CD4-positive, alpha-beta T cell (primary cell): ENCODE measurements at regions not wholly inside any gene's neighbourhood (a gene's known extent, or its start where the extent isn't known, plus 50 kb on each side); places are given as distances from the start of the nearest gene placed in this dataset.

ENCODE experiments used
- ATAC-seq: fragments of 200-7000 bp; cut with Tn5 transposase; one replicate; pipeline ENCODE4 v1.10.0; 2022; ENCODE audit warnings: mild to moderate bottlenecking; ENCODE audit not compliant: poor library complexity
- CTCF ChIA-PET: fragments of 350-600 bp; sonication (Branson Sonifier 250); formaldehyde crosslinking; loops from one replicate; lab custom pipeline; 2021; ENCODE audit warnings: antibody characterized with exemption, inconsistent platforms; lab: Charles Lee
- POLR2A ChIA-PET: fragments of 350-600 bp; sonication (Branson Sonifier 250); formaldehyde crosslinking; loops from one replicate; lab custom pipeline; 2021; ENCODE audit warnings: antibody characterized with exemption, inconsistent platforms; lab: Charles Lee
- DNase-seq, 14 experiments: peaks; one replicate each; pipeline ENCODE4 v3.0.0-alpha.2; 2013 to 2020; ENCODE audit warnings: mixed read lengths in 2 of 14
- H3K27ac ChIP-seq, 2 donors: one replicate each; pipeline versions ENCODE4 v1.5.1 to v1.7.0; 2013; ENCODE audit warnings: low read length in 2 of 2, low read depth in 1 of 2, mild to moderate bottlenecking in 1 of 2
- H3K27me3 ChIP-seq, 2 experiments: 1 replicate in 1 of 2; 2 replicates in 1 of 2; pipeline versions ENCODE4 v1.6.1 to v1.7.0; 2013; ENCODE audit warnings: low read length in 2 of 2, control low read depth in 1 of 2, mild to moderate bottlenecking in 1 of 2, moderate library complexity in 1 of 2; ENCODE audit not compliant: insufficient read depth in 2 of 2, control insufficient read depth in 1 of 2
- H3K36me3 ChIP-seq: one replicate; pipeline ENCODE4 v1.6.1; 2013; ENCODE audit warnings: low read length, control low read depth; ENCODE audit not compliant: insufficient read depth
- H3K4me1 ChIP-seq: one replicate; pipeline ENCODE4 v1.6.1; 2013; ENCODE audit warnings: low read length, control low read depth; ENCODE audit not compliant: insufficient read depth
- H3K4me3 ChIP-seq: one replicate; pipeline ENCODE4 v1.5.1; 2013; ENCODE audit warnings: mild to moderate bottlenecking, low read length, moderate library complexity
- H3K9me3 ChIP-seq, 2 experiments: 1 replicate in 1 of 2; 2 replicates in 1 of 2; pipeline versions ENCODE4 v1.6.1 to v1.7.0; 2013; ENCODE audit warnings: low read length in 2 of 2, mild to moderate bottlenecking in 2 of 2, control low read depth in 1 of 2, moderate library complexity in 1 of 2; ENCODE audit not compliant: control insufficient read depth in 1 of 2, insufficient read depth in 1 of 2
- H3K27ac Mint-ChIP-seq: one replicate; pipeline ENCODE4 v1.8.0; 2020; ENCODE audit warnings: mixed read lengths
- H3K27me3 Mint-ChIP-seq: one replicate; pipeline ENCODE4 v1.8.0; 2021; ENCODE audit warnings: mixed read lengths
- H3K36me3 Mint-ChIP-seq: one replicate; pipeline ENCODE4 v1.8.0; 2021; ENCODE audit warnings: low read depth, mixed read lengths
- H3K4me1 Mint-ChIP-seq: one replicate; pipeline ENCODE4 v1.8.0; 2021; ENCODE audit warnings: low read depth, mixed read lengths
- H3K4me3 Mint-ChIP-seq: one replicate; pipeline ENCODE4 v1.8.0; 2020; ENCODE audit warnings: mild to moderate bottlenecking, mixed read lengths
- H3K9me3 Mint-ChIP-seq: one replicate; pipeline ENCODE4 v1.8.0; 2020; ENCODE audit warnings: mixed read lengths
- CTCF ChIP-seq: fragments of 200-600 bp; IDR thresholded peaks from one replicate; pipeline ENCODE4 v1.8.0; 2022; ENCODE audit warnings: antibody characterized with exemption, mild to moderate bottlenecking
- intact Hi-C, 2 experiments: fragments of 100-400 bp; cut with DNase I in 1 of 2; cut with micrococcal nuclease in 1 of 2; formaldehyde crosslinking; loops; one replicate each; pipeline versions ENCODE4 v1.15.1 to v1.9.0; 2023 to 2025; cut with DNase I, micrococcal nuclease

DNA sequence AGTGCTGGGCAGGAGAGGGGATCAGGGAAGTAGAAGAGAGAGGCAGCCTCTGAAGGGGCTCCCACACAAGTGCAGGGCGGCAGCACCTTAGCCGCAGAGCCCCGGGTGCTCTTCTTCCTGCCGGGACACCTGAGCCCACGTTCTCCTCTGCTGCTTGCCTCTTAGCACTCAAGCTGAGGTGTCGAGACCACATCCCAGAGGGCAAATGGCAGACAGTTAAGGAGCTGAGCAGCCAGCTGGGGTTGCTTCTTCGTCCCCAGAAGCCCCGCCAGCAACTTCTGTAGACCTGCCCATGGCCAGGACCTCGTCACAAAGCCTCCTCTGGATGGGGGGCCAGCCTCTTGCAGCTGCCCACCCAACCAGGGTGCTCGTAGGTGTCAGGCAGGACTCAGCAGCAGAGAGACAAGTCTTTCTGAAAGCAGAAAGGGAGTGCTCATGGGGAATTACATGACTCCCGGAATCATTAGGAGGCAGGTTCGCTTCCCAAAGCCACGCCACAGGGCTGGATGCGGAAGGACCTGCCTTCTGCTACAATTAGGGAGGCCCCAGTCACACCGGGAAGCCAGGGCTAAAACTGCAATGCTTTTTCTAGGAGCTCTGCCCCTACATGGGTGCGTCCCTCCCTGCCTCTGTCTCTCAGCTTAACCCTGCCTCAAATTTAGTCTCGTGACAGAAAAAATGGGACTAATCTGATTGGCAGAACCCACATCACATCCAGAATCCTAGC, 141.4 kb upstream of the RAB4A start:
- peak in 6 of 14 experiments; percentile 25 to 77 (median 56) for DNase-seq
- no peaks in the 10 kb centered on the region for H3K27me3 Mint-ChIP-seq
- CTCF ChIA-PET = no interaction called here
- peaks cover 7% of the 10 kb centered on the region for H3K36me3 Mint-ChIP-seq
- H3K27ac Mint-ChIP-seq = peak overlapping the region; percentile 73
- Histone ChIP-seq H3K27me3 (no peaks in the 10 kb centered on the region), H3K27ac (peak overlapping the region in 1 of 2 donors; percentile 9), H3K9me3 (peaks cover 0 to 1% of the 10 kb centered on the region in 2 experiments), H3K36me3 (no peaks in the 10 kb centered on the region), H3K4me1 (peaks cover 41% of the 10 kb centered on the region), H3K4me3 (no peak overlapping the region)
- H3K4me3 Mint-ChIP-seq = peak overlapping the region; percentile 43
- H3K9me3 Mint-ChIP-seq = peaks cover 3% of the 10 kb centered on the region
- no peak for TF ChIP-seq CTCF
- intact Hi-C loops = no loop called here
- POLR2A ChIA-PET = interaction anchor here (0.6 to 6.1 kb wide), 16 partner anchors 11 to 395 kb away, joined by 3 to 57 read pairs (median 4); no protein-coding TSS in a partner anchor
- peak; percentile 61 for ATAC-seq
- peaks cover 69% of the 10 kb centered on the region for H3K4me1 Mint-ChIP-seq

- Histone ChIP-seq H3K36me3 (no peaks in the 10 kb centered on the region), H3K4me1 (peaks cover 41% of the 10 kb centered on the region), H3K27ac (peak overlapping the region in 1 of 2 donors; percentile 9), H3K9me3 (peaks cover 0 to 8% of the 10 kb centered on the region in 2 experiments), H3K4me3 (no peak overlapping the region), H3K27me3 (no peaks in the 10 kb centered on the region)
- Mint-ChIP-seq H3K27me3 (no peaks in the 10 kb centered on the region), H3K4me1 (peaks cover 69% of the 10 kb centered on the region), H3K27ac (peak overlapping the region; percentile 73), H3K9me3 (peaks cover 3% of the 10 kb centered on the region), H3K4me3 (peak overlapping the region; percentile 43), H3K36me3 (peaks cover 7% of the 10 kb centered on the region)
- DNase-seq (peak in 8 of 14 experiments; percentile 18 to 82 (median 47)), ATAC-seq (peak; percentile 79)
- TF ChIP-seq CTCF = no peak
- ChIA-PET CTCF (no interaction called here), POLR2A (interaction anchor here (0.5 to 6.1 kb wide), 16 partner anchors 11 to 395 kb away, joined by 3 to 57 read pairs (median 4); no protein-coding TSS in a partner anchor)
- intact Hi-C loops = no loop called here
Observed at GRCh38 chr1:229130028-229130668, 140.8 kb upstream of the RAB4A start.

GRCh38 chr1:229131243-229132105, 139.4 kb upstream of the RAB4A start:
- Mint-ChIP-seq H3K36me3 (peaks cover 7% of the 10 kb centered on the region), H3K9me3 (peaks cover 3% of the 10 kb centered on the region), H3K27me3 (no peaks in the 10 kb centered on the region), H3K4me1 (peaks cover 72% of the 10 kb centered on the region), H3K4me3 (peak overlapping the region; percentile 34), H3K27ac (peak overlapping the region; percentile 73)
- Histone ChIP-seq H3K9me3 (peaks cover 5 to 9% of the 10 kb centered on the region in 2 experiments), H3K27ac (no peak overlapping the region), H3K4me1 (peaks cover 43% of the 10 kb centered on the region), H3K36me3 (no peaks in the 10 kb centered on the region), H3K4me3 (no peak overlapping the region), H3K27me3 (no peaks in the 10 kb centered on the region)
- ChIA-PET POLR2A (interaction anchor here (1.2 to 6.1 kb wide), 4 partner anchors 9 to 129 kb away, joined by 3 to 57 read pairs (median 8); no protein-coding TSS in a partner anchor), CTCF (no interaction called here)
- DNase-seq = no peak
- intact Hi-C loops = no loop called here
- TF ChIP-seq CTCF = no peak
- no peak for ATAC-seq
